ENCODE measurements at regions not wholly inside any gene's neighbourhood (a gene's known extent, or its start where the extent isn't known, plus 50 kb on each side); places are given as distances from the start of the nearest gene placed in this dataset.

DNA sequence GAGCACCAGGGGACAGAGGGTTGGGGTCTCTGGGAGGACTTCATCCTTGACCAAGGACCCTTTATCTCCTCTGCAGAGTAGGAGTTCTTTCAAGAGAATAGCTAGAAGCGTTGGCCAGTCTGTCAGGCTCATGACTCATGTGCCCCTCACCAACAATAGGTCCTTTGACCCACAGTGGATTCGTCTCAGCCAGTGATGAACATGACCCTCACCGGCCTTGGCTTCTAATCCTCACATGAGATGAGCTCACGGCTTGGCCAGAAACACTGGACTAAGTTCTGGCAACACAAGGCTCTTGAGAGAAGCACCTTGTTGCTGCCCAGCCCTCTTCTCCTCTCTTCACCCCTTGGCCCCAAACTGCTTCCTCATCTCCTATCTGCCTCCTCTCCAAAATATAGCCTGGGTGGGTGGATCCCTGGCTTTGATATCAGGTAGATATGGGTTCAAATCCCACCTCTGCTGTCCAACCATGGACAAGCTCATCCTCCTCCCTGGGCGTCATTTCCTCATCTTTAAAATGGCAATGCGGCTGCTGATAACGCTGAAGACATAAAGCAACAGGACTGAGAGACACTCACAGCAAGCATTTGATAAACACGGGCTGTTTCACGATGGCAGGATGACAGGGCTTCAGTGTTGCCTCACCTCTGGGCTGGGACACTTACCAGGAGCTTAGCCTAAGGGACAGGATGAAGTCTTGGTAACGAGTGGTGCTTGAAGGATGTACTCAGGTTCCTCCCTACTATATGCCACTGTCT is 446.7 kb upstream of the PROK2 start:
- H3K27ac Mint-ChIP-seq, result no peak overlapping the region

DNA sequence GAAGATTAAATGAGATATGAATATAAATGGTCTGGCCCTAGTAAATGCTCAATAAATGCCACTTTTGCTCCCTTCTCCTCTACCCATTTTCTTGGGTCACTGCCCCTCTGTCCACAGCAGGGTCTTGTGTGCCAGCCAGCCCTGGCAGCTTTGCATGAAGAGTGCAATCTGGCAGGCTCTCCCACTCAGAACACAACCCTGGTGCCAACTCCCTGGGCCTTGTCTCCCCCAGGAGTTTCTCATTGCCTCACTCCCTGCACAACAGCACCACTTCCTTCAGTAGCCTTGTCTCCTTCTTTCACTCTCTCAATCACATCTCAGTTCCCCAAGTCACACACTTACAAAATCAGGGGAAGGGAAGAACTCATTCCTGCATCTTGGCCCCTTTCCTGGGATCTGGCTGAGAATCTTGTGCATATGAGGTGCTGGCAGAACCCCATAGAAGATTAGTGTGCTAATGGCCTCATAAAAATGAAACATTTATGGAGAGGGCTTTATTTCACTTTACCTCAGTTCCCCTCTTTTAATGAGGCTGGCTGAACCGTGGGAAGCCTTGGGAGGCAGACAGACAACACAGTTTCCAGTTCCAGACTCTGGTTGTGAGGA is 445.9 kb upstream of the PROK2 start:
- Histone ChIP-seq H2AFZ (ENCODE audit: insufficient read depth, low read depth, low read length, poor library complexity, severe bottlenecking) (no peak overlapping the region), H3K79me2 (ENCODE audit: insufficient read depth, low read length) (no peaks in the 10 kb centered on the region), H3K36me3 (replicated peaks in 1 of 2; ENCODE audit: control insufficient read depth in 1 of 2, insufficient read depth in 2 of 2, low read length in 2 of 2) (no peaks in the 10 kb centered on the region), H3K4me3 (replicated peaks in 1 of 3; ENCODE audit: low read depth in 2 of 3, low read length in 3 of 3) (no peak overlapping the region), H3K27me3 (ENCODE audit: control insufficient read depth in 2 of 2, insufficient read depth in 2 of 2, low read length in 2 of 2) (no peaks in the 10 kb centered on the region), H4K20me1 (ENCODE audit: insufficient read depth, low read length) (no peaks in the 10 kb centered on the region), H3K27ac (ENCODE audit: low read depth in 1 of 2, low read length in 2 of 2) (no peak overlapping the region), H3K4me2 (replicated peaks; ENCODE audit: extremely low read depth, low read length, poor library complexity, severe bottlenecking) (no peak overlapping the region), H3K9me3 (replicated peaks in 1 of 2; ENCODE audit: control insufficient read depth in 1 of 2, insufficient read depth in 1 of 2, low read length in 2 of 2) (peaks cover 7% of the 10 kb centered on the region in 2 donors), H3K9ac (ENCODE audit: insufficient read depth, low read length, poor library complexity, severe bottlenecking) (no peak overlapping the region), H3K4me1 (ENCODE audit: control insufficient read depth in 1 of 2, insufficient read depth in 2 of 2, low read length in 2 of 2) (no peaks in the 10 kb centered on the region)
- no peak for DNase-seq
- H3K27ac Mint-ChIP-seq, result peak overlapping the region in 2 of 7 donors; percentile 14 to 64
- intact Hi-C loops (cut with micrococcal nuclease), result no loop called here
- H3K4me1 Mint-ChIP-seq, result peaks cover 14% of the 10 kb centered on the region
- no peaks in the 10 kb centered on the region for H3K36me3 Mint-ChIP-seq
- H3K27me3 Mint-ChIP-seq (ENCODE audit: low read depth in 3 of 3), result peaks cover 0 to 2% (median 2%) of the 10 kb centered on the region in 3 donors
- TF ChIP-seq, protein P1, sequence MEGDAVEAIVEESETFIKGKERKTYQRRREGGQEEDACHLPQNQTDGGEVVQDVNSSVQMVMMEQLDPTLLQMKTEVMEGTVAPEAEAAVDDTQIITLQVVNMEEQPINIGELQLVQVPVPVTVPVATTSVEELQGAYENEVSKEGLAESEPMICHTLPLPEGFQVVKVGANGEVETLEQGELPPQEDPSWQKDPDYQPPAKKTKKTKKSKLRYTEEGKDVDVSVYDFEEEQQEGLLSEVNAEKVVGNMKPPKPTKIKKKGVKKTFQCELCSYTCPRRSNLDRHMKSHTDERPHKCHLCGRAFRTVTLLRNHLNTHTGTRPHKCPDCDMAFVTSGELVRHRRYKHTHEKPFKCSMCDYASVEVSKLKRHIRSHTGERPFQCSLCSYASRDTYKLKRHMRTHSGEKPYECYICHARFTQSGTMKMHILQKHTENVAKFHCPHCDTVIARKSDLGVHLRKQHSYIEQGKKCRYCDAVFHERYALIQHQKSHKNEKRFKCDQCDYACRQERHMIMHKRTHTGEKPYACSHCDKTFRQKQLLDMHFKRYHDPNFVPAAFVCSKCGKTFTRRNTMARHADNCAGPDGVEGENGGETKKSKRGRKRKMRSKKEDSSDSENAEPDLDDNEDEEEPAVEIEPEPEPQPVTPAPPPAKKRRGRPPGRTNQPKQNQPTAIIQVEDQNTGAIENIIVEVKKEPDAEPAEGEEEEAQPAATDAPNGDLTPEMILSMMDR (IDR thresholded peaks at IDR 0.05), result no peak
- no CpG with 5 or more reads among the region's 1 CpG for WGBS (ENCODE audit: insufficient coverage)
- H3K4me3 Mint-ChIP-seq, result no peak overlapping the region
- H3K9me3 Mint-ChIP-seq, result peaks cover 8 to 15% (median 11%) of the 10 kb centered on the region in 7 donors

More for the DNA sequence above, 446.7 kb upstream of the PROK2 start:
- Histone ChIP-seq H4K20me1 (ENCODE audit: insufficient read depth, low read length) (no peaks in the 10 kb centered on the region), H3K9me3 (replicated peaks in 1 of 2; ENCODE audit: control insufficient read depth in 1 of 2, insufficient read depth in 1 of 2, low read length in 2 of 2) (peaks cover 0 to under 1% of the 10 kb centered on the region in 2 donors), H3K4me1 (ENCODE audit: control insufficient read depth in 1 of 2, insufficient read depth in 2 of 2, low read length in 2 of 2) (no peaks in the 10 kb centered on the region), H3K27me3 (ENCODE audit: control insufficient read depth in 2 of 2, insufficient read depth in 2 of 2, low read length in 2 of 2) (no peaks in the 10 kb centered on the region), H3K9ac (ENCODE audit: insufficient read depth, low read length, poor library complexity, severe bottlenecking) (no peak overlapping the region), H3K79me2 (ENCODE audit: insufficient read depth, low read length) (no peaks in the 10 kb centered on the region), H3K27ac (ENCODE audit: low read depth in 1 of 2, low read length in 2 of 2) (no peak overlapping the region), H3K36me3 (replicated peaks in 1 of 2; ENCODE audit: control insufficient read depth in 1 of 2, insufficient read depth in 2 of 2, low read length in 2 of 2) (no peaks in the 10 kb centered on the region), H3K4me2 (replicated peaks; ENCODE audit: extremely low read depth, low read length, poor library complexity, severe bottlenecking) (no peak overlapping the region), H2AFZ (ENCODE audit: insufficient read depth, low read depth, low read length, poor library complexity, severe bottlenecking) (no peak overlapping the region), H3K4me3 (replicated peaks in 1 of 3; ENCODE audit: low read depth in 2 of 3, low read length in 3 of 3) (no peak overlapping the region)
- peaks cover 14% of the 10 kb centered on the region for H3K4me1 Mint-ChIP-seq
- no peaks in the 10 kb centered on the region for H3K36me3 Mint-ChIP-seq
- intact Hi-C loops (cut with micrococcal nuclease), result no loop called here
- H3K9me3 Mint-ChIP-seq, result peaks cover under 1 to 7% (median 4%) of the 10 kb centered on the region in 7 donors
- TF ChIP-seq, protein P1 (IDR thresholded peaks at IDR 0.05), result no peak
- no peak overlapping the region for H3K4me3 Mint-ChIP-seq
- no peak for DNase-seq
- peaks cover 0 to 2% (median 2%) of the 10 kb centered on the region in 3 donors for H3K27me3 Mint-ChIP-seq (ENCODE audit: low read depth in 3 of 3)
- WGBS (ENCODE audit: insufficient coverage), result 95% methylated on average over 8 of the region's 10 CpGs
